ENCODE measurements at regions not wholly inside any gene's neighbourhood (a gene's known extent, or its start where the extent isn't known, plus 50 kb on each side); places are given as distances from the start of the nearest gene placed in this dataset.

GRCh38 chr13:27673911-27674310 is 52.2 kb downstream of the POLR1D start:
- H3K27me3 ChIP-seq, result no peaks in the 10 kb centered on the region
- 87 to 100% methylated on average over 1 of the region's 1 CpG for WGBS, 2 donors

GRCh38 chr13:27678306-27679040 is 56.8 kb downstream of the POLR1D start:
- no peaks in the 10 kb centered on the region for H3K27me3 ChIP-seq
- no peak for ATAC-seq
- no peaks in the 10 kb centered on the region for H3K36me3 ChIP-seq (replicated peaks in 1 of 2; ENCODE audit: insufficient read depth in 1 of 2, low read depth in 2 of 2)
- H3K27ac ChIP-seq, result no peak overlapping the region
- H3K9me3 ChIP-seq, result no peaks in the 10 kb centered on the region
- H3K4me1 ChIP-seq, result no peaks in the 10 kb centered on the region
- 44 to 71% methylated on average over 6 of the region's 6 CpGs for WGBS, 2 donors
- no peak for TF ChIP-seq CTCF (IDR thresholded peaks at IDR 0.05)
- TF ChIP-seq POLR2A (IDR thresholded peaks at IDR 0.05), result no peak
- intact Hi-C loops (cut with DNase I), result no loop called here
- no peak overlapping the region for H3K4me3 ChIP-seq
- DNase-seq, result peak in 2 of 4 donors; percentile 20 to 37

More at GRCh38 chr13:27673911-27674310, 52.2 kb downstream of the POLR1D start:
- no peak for ATAC-seq
- no peak overlapping the region for H3K4me3 ChIP-seq
- intact Hi-C loops (cut with DNase I), result no loop called here
- H3K9me3 ChIP-seq, result no peaks in the 10 kb centered on the region
- H3K4me1 ChIP-seq, result no peaks in the 10 kb centered on the region
- H3K36me3 ChIP-seq (replicated peaks in 1 of 2; ENCODE audit: insufficient read depth in 1 of 2, low read depth in 2 of 2), result no peaks in the 10 kb centered on the region
- H3K27ac ChIP-seq, result no peak overlapping the region
- no peak for DNase-seq
- TF ChIP-seq CTCF (IDR thresholded peaks at IDR 0.05), result no peak
- TF ChIP-seq POLR2A (IDR thresholded peaks at IDR 0.05), result no peak

- TF ChIP-seq CTCF (IDR thresholded peaks at IDR 0.05) (no peak), POLR2A (IDR thresholded peaks at IDR 0.05) (no peak)
- H3K4me1 ChIP-seq, result no peaks in the 10 kb centered on the region
Measured at GRCh38 chr13:27679396-27679795, 57.7 kb downstream of the POLR1D start.

GRCh38 chr13:27679896-27680295 is 58.2 kb downstream of the POLR1D start:
- Histone ChIP-seq H3K4me3 (no peak overlapping the region), H3K27me3 (no peaks in the 10 kb centered on the region), H3K27ac (no peak overlapping the region), H3K36me3 (replicated peaks in 1 of 2; ENCODE audit: insufficient read depth in 1 of 2, low read depth in 2 of 2) (no peaks in the 10 kb centered on the region), H3K4me1 (no peaks in the 10 kb centered on the region), H3K9me3 (no peaks in the 10 kb centered on the region)
- ATAC-seq (no peak), DNase-seq (no peak)
- intact Hi-C loops (cut with DNase I), result no loop called here
- TF ChIP-seq CTCF (IDR thresholded peaks at IDR 0.05) (no peak), POLR2A (IDR thresholded peaks at IDR 0.05) (no peak)
- 72 to 81% methylated on average over 5 of the region's 5 CpGs for WGBS, 2 donors

More at GRCh38 chr13:27679396-27679795, 57.7 kb downstream of the POLR1D start:
- intact Hi-C loops (cut with DNase I), result no loop called here
- H3K36me3 ChIP-seq (replicated peaks in 1 of 2; ENCODE audit: insufficient read depth in 1 of 2, low read depth in 2 of 2), result no peaks in the 10 kb centered on the region
- DNase-seq, result no peak
- no peak for ATAC-seq
- H3K27ac ChIP-seq, result no peak overlapping the region
- H3K27me3 ChIP-seq, result no peaks in the 10 kb centered on the region
- no peak overlapping the region for H3K4me3 ChIP-seq
- no peaks in the 10 kb centered on the region for H3K9me3 ChIP-seq
- WGBS, 2 donors, result 92 to 95% methylated on average over 1 of the region's 1 CpG

GRCh38 chr13:27680465-27680864 is 58.8 kb downstream of the POLR1D start:
- Histone ChIP-seq H3K27ac (no peak overlapping the region), H3K36me3 (replicated peaks in 1 of 2; ENCODE audit: insufficient read depth in 1 of 2, low read depth in 2 of 2) (no peaks in the 10 kb centered on the region), H3K4me1 (no peaks in the 10 kb centered on the region), H3K4me3 (no peak overlapping the region), H3K9me3 (no peaks in the 10 kb centered on the region), H3K27me3 (no peaks in the 10 kb centered on the region)
- ATAC-seq, result no peak
- TF ChIP-seq POLR2A (IDR thresholded peaks at IDR 0.05), result no peak
- TF ChIP-seq CTCF (IDR thresholded peaks at IDR 0.05), result no peak
- no peak for DNase-seq
- intact Hi-C loops (cut with DNase I), result no loop called here
